GM18499 (cell line): ENCODE measurements at regions not wholly inside any gene's neighbourhood (a gene's known extent, or its start where the extent isn't known, plus 50 kb on each side); places are given as distances from the start of the nearest gene placed in this dataset.
"Not testable (repeated sequence)": the region's sequence is repeated elsewhere in the genome, so short reads cannot be mapped to it uniquely, and the experiment has no call there.

Experiments used
- ATAC-seq: cut with Tn5 transposase; IDR thresholded peaks from one replicate; pipeline ENCODE4 v1.9.1; 2021; ENCODE audit warnings: moderate number of reproducible peaks; ENCODE audit not compliant: insufficient read depth, unreplicated experiment

- ATAC-seq, result no peak
These were observed 435.9 kb upstream of the SGCG start for GRCh38 chr13:22744688-22745452.

- ATAC-seq, result no peak
These were observed 431.8 kb upstream of the SGCG start for GRCh38 chr13:22748866-22749577.

DNA sequence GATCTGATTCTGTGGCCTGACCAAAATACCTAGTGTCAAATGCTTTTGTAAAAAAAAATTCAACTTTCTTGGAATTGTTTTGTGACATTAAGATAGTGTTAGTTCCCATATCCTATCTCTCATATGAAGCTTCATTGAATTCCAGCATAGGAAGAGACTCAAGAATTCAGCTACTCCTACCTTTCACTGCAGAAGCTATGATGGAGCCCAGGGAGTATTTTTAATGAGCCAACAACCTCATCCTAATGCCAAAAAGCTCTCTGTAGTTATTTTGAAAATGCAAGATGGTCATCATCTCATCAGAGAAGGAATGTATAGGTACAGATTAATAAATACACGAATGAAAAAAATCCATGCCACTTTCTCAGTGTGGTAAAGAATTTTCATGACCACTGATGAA lies 431.2 kb upstream of the SGCG start:
- ATAC-seq, result no peak

DNA sequence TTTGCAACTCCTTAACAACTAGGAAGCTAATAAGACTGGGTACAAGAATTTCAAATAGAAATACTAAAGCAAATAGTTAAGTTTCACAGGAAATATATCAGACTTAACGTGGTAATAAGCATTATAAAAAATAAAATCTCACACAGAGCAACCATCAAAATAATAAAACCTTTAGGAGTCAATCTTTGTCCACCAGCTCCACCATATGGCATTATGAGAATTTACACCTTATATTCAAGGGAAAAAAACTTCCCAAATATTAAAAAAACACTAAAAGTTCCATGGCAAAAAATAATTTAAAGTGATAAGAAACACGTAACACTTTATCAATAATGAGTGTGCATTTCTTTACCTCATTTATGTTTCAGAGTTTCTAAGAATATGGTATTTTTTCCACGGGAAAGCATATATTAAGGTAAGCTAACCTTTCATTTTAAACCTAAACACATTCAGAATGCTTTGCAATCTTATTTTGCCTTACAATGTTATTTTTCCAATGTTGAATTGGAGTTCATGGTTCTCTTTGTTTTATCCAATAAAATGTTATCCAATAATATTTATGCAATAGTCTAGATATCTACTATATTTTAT lies 423.2 kb upstream of the SGCG start:
- no peak for ATAC-seq

DNA sequence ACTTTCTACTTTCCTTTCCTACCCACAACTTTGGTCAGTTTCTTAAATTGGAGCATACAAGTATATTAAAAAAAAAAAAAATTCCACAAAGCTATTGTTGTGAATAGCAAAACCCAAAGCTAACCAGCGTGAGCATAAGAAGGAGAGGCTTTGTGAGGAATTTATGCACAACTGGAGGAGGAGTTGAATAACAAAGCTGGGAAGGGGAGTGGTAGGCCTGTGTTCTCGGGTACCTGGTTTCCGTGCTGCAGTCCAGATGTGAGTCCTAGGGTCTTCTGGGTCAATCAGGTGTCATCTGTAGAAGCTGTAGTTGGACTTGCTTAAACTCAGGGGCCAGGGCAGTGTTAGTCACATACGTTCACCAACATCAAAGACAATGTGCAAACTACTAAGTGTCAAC lies 422.5 kb upstream of the SGCG start:
- no peak for ATAC-seq

DNA sequence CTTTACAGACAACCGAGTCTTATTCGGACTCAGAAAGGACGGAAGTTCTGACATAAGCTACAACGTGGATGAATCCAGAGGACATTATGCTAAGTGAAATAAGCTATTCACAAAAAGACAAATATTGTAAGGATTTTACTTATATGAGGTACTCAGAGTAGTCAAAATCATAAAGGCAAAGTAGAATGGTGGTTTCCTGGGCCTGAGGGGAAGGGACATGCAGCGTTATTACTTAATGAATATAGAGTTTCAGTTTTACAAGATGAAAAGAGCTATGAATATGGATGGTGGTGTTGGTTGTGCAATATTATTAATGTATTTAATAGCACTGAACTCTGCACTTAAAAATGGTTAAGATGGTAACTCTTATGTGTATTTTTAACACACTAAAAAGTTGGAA lies 419.1 kb upstream of the SGCG start:
- ATAC-seq, result no peak

DNA sequence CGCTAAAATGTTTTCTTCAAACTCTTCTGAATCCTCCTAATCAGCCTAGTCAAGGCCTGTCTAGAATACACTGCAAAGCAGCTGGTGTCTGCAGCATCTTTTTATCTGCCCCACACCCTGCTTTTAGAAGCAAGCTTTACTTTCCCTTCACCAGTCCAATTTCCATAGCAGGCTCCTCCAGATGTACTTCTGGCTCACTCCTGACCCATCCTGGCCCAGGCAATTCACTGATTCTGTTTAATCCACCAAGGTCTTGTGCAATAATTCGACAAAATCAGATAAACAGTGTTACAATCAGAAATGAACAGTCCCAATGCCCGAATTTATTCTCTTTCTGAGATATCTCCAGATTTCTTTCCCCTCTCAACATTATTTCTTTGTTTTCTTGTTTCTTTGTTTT lies 415.2 kb upstream of the SGCG start:
- ATAC-seq, result no peak

DNA sequence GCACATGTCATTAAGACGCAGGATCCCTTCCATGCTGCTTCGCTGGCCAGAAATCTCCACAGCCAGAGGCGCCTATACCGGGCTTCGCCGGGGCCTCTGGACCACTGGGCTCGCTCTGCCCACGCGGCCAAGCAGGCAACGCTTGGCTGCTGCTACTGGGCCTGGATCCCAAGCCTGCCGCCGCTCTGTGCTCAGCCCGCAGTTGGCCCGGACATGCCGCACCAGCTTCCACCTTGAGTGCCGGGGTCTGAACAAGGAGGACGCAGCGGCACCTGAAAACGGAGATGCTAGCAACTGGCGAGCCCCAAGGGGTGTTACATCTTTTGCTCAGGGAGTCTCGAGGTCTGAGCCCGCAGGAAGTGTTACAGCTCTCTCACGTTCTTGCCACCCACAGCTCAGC lies 409.9 kb upstream of the SGCG start:
- ATAC-seq, result no peak

- no peak for ATAC-seq
These were observed 407.3 kb upstream of the SGCG start for GRCh38 chr13:22773465-22773864.

GRCh38 chr13:22776394-22777186 lies 404.2 kb upstream of the SGCG start:
- ATAC-seq, result no peak

GRCh38 chr13:22777207-22777606 lies 403.6 kb upstream of the SGCG start:
- no peak for ATAC-seq

- ATAC-seq, result no peak
These were observed 391.7 kb upstream of the SGCG start for GRCh38 chr13:22789027-22789593.

DNA sequence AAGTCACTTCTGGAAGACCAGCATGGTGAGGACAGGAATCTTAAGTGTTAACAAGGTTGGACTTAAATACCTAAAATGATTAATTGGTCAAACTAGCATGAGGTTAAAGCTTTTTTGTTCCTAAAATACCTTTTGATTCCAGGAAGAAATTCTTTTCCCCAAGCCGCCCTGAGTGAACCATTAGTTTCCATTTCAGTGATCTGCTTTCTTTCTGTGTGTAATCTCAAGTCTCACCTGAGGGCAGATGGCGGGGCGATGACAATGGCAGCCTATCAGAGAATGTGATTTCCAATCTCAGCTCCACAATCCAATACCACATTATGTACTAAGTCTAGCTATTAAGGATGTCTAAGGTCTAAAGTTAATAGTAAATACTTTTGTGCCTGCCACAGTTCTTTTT lies 390.9 kb upstream of the SGCG start:
- ATAC-seq, result no peak

- ATAC-seq, result no peak
These were observed 387.1 kb upstream of the SGCG start for GRCh38 chr13:22793598-22794134.

GRCh38 chr13:22800526-22801401 lies 380.0 kb upstream of the SGCG start:
- ATAC-seq, result no peak

DNA sequence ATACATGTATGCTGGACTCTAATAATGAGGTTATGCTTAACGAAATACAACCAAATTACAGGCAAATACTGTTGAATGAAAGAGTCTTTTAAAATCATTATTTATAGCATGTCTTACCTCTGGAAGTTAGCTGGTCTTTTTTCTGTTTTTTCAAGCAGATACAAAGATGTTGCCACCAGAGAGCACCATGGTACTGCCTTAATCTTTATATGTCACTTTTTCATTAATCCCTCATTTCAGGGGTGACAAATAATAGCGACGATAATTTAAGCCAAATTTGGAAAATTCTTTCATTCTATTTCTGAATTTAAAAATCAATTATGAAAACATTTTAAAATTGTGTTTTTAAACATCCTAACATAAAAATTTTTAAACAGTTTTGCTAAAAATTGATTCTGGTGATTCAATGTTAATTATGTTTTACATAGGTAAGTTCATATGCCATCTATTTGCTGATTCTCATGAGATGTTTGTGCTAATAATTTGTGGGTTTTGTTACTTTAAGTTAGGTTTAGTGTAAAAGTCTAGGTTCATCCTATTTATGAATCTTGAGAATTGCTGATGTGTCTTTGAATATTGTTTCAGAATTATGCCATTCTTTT lies 379.3 kb upstream of the SGCG start:
- ATAC-seq, result no peak

DNA sequence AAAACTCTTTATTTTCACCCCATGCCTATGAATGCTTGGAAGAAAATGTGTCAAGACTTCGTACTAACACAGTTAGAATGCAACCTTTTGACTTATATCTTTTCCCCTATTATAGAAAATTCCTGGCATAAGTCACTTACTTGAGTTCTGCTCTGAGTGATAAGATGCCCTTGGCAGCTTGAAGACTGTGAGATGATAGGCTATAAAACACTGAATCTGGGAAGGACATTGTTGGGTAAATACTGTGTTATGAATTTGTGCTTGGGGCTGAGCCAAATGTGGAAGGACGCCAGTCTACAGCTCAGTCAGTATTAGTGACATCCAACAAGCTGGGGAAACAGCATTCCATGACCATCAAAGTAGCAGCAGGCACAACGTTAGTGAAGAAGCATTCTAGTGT lies 368.0 kb upstream of the SGCG start:
- ATAC-seq, result no peak

GRCh38 chr13:22813531-22814377 lies 367.0 kb upstream of the SGCG start:
- ATAC-seq, result not testable (repeated sequence)
